H1 (cell line): ENCODE measurements at regions not wholly inside any gene's neighbourhood (a gene's known extent, or its start where the extent isn't known, plus 50 kb on each side); places are given as distances from the start of the nearest gene placed in this dataset.

ENCODE experiments used
- CTCF ChIA-PET: fragments of 300-600 bp; sonication (Branson Sonifier 250); formaldehyde crosslinking; loops from one replicate; lab custom pipeline; 2021; ENCODE audit not compliant: partially characterized antibody; lab: Charles Lee
- POLR2A ChIA-PET: fragments of 300-600 bp; sonication (Branson Sonifier 250); formaldehyde crosslinking; loops from one replicate; lab custom pipeline; 2021; ENCODE audit warnings: inconsistent platforms; ENCODE audit not compliant: partially characterized antibody; lab: Charles Lee
- DNase-seq, 2 experiments: peaks; one replicate each; pipeline versions ENCODE4 v3.0.0 to v3.0.0-alpha.2; 2010 to 2022; ENCODE audit warnings: low spot score in 2 of 2, low read depth in 1 of 2, mixed read lengths in 1 of 2
- FAIRE-seq: peaks from 2 replicates; lab custom pipeline; 2011; peaks lifted over from hg19 to GRCh38; lab: Jason Lieb, UNC
- H2AFZ ChIP-seq: 2 replicates; pipeline ENCODE4 v1.8.1; 2012; ENCODE audit warnings: low read length, inconsistent platforms
- H2AK5ac ChIP-seq: 2 replicates; pipeline ENCODE4 v1.6.1; 2013; ENCODE audit warnings: low read depth, low read length
- H2BK120ac ChIP-seq: replicated peaks from 2 replicates; pipeline ENCODE3; 2013; ENCODE audit warnings: low read depth, low read length, inconsistent platforms
- H2BK12ac ChIP-seq: 2 replicates; pipeline ENCODE4 v1.6.1; 2013; ENCODE audit warnings: low read depth, low read length
- H2BK15ac ChIP-seq: 2 replicates; pipeline ENCODE4 v1.6.1; 2013; ENCODE audit warnings: low read length
- H2BK20ac ChIP-seq: 2 replicates; pipeline ENCODE4 v1.6.1; 2013; ENCODE audit warnings: low read length
- H2BK5ac ChIP-seq: 2 replicates; pipeline ENCODE4 v1.6.1; 2013; ENCODE audit warnings: low read depth, low read length
- H3K14ac ChIP-seq: 2 replicates; pipeline ENCODE4 v1.6.1; 2013; ENCODE audit warnings: inconsistent platforms; ENCODE audit not compliant: insufficient read length
- H3K18ac ChIP-seq: 2 replicates; pipeline ENCODE4 v1.6.1; 2013; ENCODE audit warnings: low read length; ENCODE audit errors: extremely low read depth
- H3K23ac ChIP-seq: 2 replicates; pipeline ENCODE4 v1.6.1; 2013; ENCODE audit warnings: inconsistent platforms; ENCODE audit not compliant: insufficient read length
- H3K23me2 ChIP-seq: 2 replicates; pipeline ENCODE4 v1.6.1; 2013; ENCODE audit warnings: low read depth, low read length
- H3K27ac ChIP-seq: 2 replicates; pipeline ENCODE4 v1.6.1; 2011; ENCODE audit warnings: low read depth, low read length, inconsistent platforms
- H3K27me3 ChIP-seq, 4 experiments: replicated peaks in 1 of 4; 1 replicate in 1 of 4; 2 replicates in 3 of 4; pipeline versions ENCODE4 v1.6.1 to v1.8.1; 2011 to 2013; ENCODE audit warnings: low read length in 3 of 4, mild to moderate bottlenecking in 3 of 4, inconsistent platforms in 2 of 4, mixed read lengths in 2 of 4, moderate library complexity in 1 of 4; ENCODE audit not compliant: control insufficient read depth in 3 of 4, insufficient read depth in 3 of 4; ENCODE audit errors: extremely low read depth in 1 of 4
- H3K36me3 ChIP-seq, 4 experiments: 2 replicates each; pipeline versions ENCODE4 v1.6.1 to v1.8.1; 2011 to 2013; ENCODE audit warnings: mild to moderate bottlenecking in 4 of 4, low read length in 3 of 4, moderate library complexity in 2 of 4, control low read depth in 1 of 4, inconsistent platforms in 1 of 4; ENCODE audit not compliant: insufficient read depth in 4 of 4, control insufficient read depth in 2 of 4
- H3K4ac ChIP-seq: replicated peaks from 2 replicates; pipeline ENCODE3; 2013; ENCODE audit warnings: low read length, low read depth, mixed read lengths, inconsistent platforms; ENCODE audit not compliant: insufficient read length
- H3K4me1 ChIP-seq, 4 experiments: replicated peaks in 1 of 4; 1 replicate in 1 of 4; 2 replicates in 3 of 4; pipeline versions ENCODE4 v1.6.1 to v1.8.1; 2011 to 2013; ENCODE audit warnings: low read length in 3 of 4, inconsistent platforms in 2 of 4, mixed read lengths in 1 of 4; ENCODE audit not compliant: insufficient read depth in 4 of 4, control insufficient read depth in 3 of 4
- H3K4me2 ChIP-seq, 2 experiments: 2 replicates each; pipeline versions ENCODE4 v1.6.1 to v1.8.1; 2011 to 2013; ENCODE audit warnings: low read depth in 2 of 2, low read length in 2 of 2, control low read depth in 1 of 2, inconsistent platforms in 1 of 2, mild to moderate bottlenecking in 1 of 2; ENCODE audit not compliant: insufficient read depth in 1 of 2
- H3K4me3 ChIP-seq, 4 experiments: fragments of 200-600, 300-600 bp in 1 of 4; sonication (generic), shearing (Covaris generic), sonication (Bioruptor Twin) in 1 of 4; 2 replicates each; pipeline versions ENCODE4 v1.5.1 to v1.8.1; 2011 to 2016; ENCODE audit warnings: low read length in 4 of 4, low read depth in 3 of 4, control low read depth in 2 of 4, inconsistent platforms in 2 of 4, mild to moderate bottlenecking in 2 of 4, mixed read lengths in 1 of 4, moderate library complexity in 1 of 4; ENCODE audit not compliant: insufficient read depth in 2 of 4; ENCODE audit errors: extremely low read depth in 1 of 4
- H3K56ac ChIP-seq: replicated peaks from 2 replicates; pipeline ENCODE3; 2013; ENCODE audit warnings: low read depth, mild to moderate bottlenecking, mixed read lengths, low read length, inconsistent platforms; ENCODE audit not compliant: insufficient read length
- H3K79me1 ChIP-seq: 2 replicates; pipeline ENCODE4 v1.6.1; 2013; ENCODE audit warnings: low read depth, low read length, control low read depth
- H3K79me2 ChIP-seq, 2 experiments: 2 replicates each; pipeline versions ENCODE4 v1.6.1 to v1.8.1; 2012 to 2013; ENCODE audit warnings: low read length in 2 of 2, mild to moderate bottlenecking in 2 of 2, inconsistent platforms in 1 of 2; ENCODE audit not compliant: insufficient read depth in 2 of 2, control insufficient read depth in 1 of 2
- H3K9ac ChIP-seq, 4 experiments: replicated peaks in 1 of 4; 1 replicate in 1 of 4; 2 replicates in 3 of 4; pipeline versions ENCODE4 v1.6.1 to v1.8.1; 2011 to 2013; ENCODE audit warnings: low read depth in 3 of 4, low read length in 3 of 4, control low read depth in 2 of 4, mild to moderate bottlenecking in 2 of 4, moderate library complexity in 2 of 4, inconsistent platforms in 1 of 4; ENCODE audit errors: extremely low read depth in 1 of 4
- H3K9me3 ChIP-seq, 2 experiments: 2 replicates each; pipeline versions ENCODE4 v1.6.1 to v1.8.1; 2012 to 2013; ENCODE audit warnings: mild to moderate bottlenecking in 2 of 2, moderate library complexity in 2 of 2, control low read depth in 1 of 2, inconsistent platforms in 1 of 2, low read depth in 1 of 2, low read length in 1 of 2, mixed read lengths in 1 of 2; ENCODE audit not compliant: insufficient read depth in 2 of 2
- H4K20me1 ChIP-seq, 2 experiments: replicated peaks in 1 of 2; 2 replicates each; pipeline versions ENCODE3 to v1.8.1; 2011 to 2013; ENCODE audit warnings: inconsistent platforms in 2 of 2, low read length in 2 of 2, mild to moderate bottlenecking in 1 of 2; ENCODE audit not compliant: insufficient read depth in 2 of 2, control insufficient read depth in 1 of 2
- H4K5ac ChIP-seq: 2 replicates; pipeline ENCODE4 v1.6.1; 2013; ENCODE audit warnings: low read length, low read depth, mixed read lengths, inconsistent platforms; ENCODE audit not compliant: insufficient read length
- H4K8ac ChIP-seq: 2 replicates; pipeline ENCODE4 v1.8.0; 2013; ENCODE audit warnings: mild to moderate bottlenecking, moderate library complexity, low read length, inconsistent platforms; ENCODE audit not compliant: insufficient read depth; ENCODE audit errors: extremely low read depth
- H4K91ac ChIP-seq: replicated peaks from 2 replicates; pipeline ENCODE3; 2013; ENCODE audit warnings: low read length, mixed read lengths, inconsistent platforms; ENCODE audit not compliant: insufficient read length
- ATF2 ChIP-seq: IDR thresholded peaks from 2 replicates; pipeline ENCODE4 v1.6.1; 2012; ENCODE audit warnings: low read length, inconsistent platforms
- CEBPB ChIP-seq: IDR thresholded peaks from 2 replicates; pipeline ENCODE4 v1.6.1; 2012; ENCODE audit warnings: low read depth, low read length
- CTCF ChIP-seq, 3 experiments: IDR thresholded peaks; 1 replicate in 2 of 3; 2 replicates in 1 of 3; pipeline versions ENCODE4 v1.5.1 to v1.6.1; 2011; ENCODE audit warnings: low read length in 3 of 3, mild to moderate bottlenecking in 3 of 3, inconsistent platforms in 2 of 3, low read depth in 1 of 3, moderate library complexity in 1 of 3; ENCODE audit not compliant: insufficient read depth in 1 of 3; ENCODE audit errors: control extremely low read depth in 1 of 3
- POLR2A ChIP-seq, 2 experiments: IDR thresholded peaks; 1 replicate in 1 of 2; 2 replicates in 1 of 2; pipeline ENCODE4 v1.6.1; 2011; ENCODE audit warnings: low read depth in 2 of 2, low read length in 2 of 2, mild to moderate bottlenecking in 2 of 2; ENCODE audit errors: control extremely low read depth in 1 of 2
- RFX5 ChIP-seq: IDR thresholded peaks from 2 replicates; pipeline ENCODE4 v1.6.1; 2011; ENCODE audit warnings: low read depth, low read length, improper control_type of control experiment, borderline replicate concordance
- RNF2 ChIP-seq: fragments of 200-900, 300-1000 bp; sonication (generic); IDR thresholded peaks from 2 replicates; pipeline ENCODE4 v1.7.1; 2016; ENCODE audit warnings: borderline replicate concordance, low read depth, mild to moderate bottlenecking, antibody characterized with exemption, low read length; ENCODE audit not compliant: poor library complexity, severe bottlenecking; ENCODE audit errors: missing control alignments
- SP4 ChIP-seq: IDR thresholded peaks from 2 replicates; pipeline ENCODE4 v1.6.1; 2012; ENCODE audit warnings: low read length, inconsistent platforms
- TAF7 ChIP-seq: optimal IDR thresholded peaks from 2 replicates; pipeline ENCODE3; 2011; ENCODE audit warnings: low read depth, mild to moderate bottlenecking, inconsistent platforms, low read length, moderate library complexity, borderline replicate concordance
- TBP ChIP-seq: IDR thresholded peaks from 2 replicates; pipeline ENCODE4 v1.6.1; 2011; ENCODE audit warnings: low read depth, low read length, improper control_type of control experiment
- WGBS, 2 experiments: shearing (Covaris generic) in 1 of 2; methylation state at CpG; one replicate each; pipeline versions ENCODE4 v1.1.6 to v1.1.7; 2013 to 2015; ENCODE audit warnings: low lambda C conversion rate in 2 of 2, mixed read lengths in 2 of 2, inconsistent platforms in 1 of 2, low coverage in 1 of 2, missing lambda C conversion rate in 1 of 2; ENCODE audit not compliant: insufficient replicate concordance in 2 of 2, insufficient coverage in 1 of 2, insufficient read length in 1 of 2; ENCODE audit errors: extremely low coverage in 1 of 2, missing lambda C conversion rate in 1 of 2; 5-methylcytosine and 5-hydroxymethylcytosine counted together

GRCh38 chr10:60555700-60556099 is 166.0 kb upstream of the ANK3 start:
- Histone ChIP-seq H3K14ac (no peak overlapping the region), H4K5ac (no peak overlapping the region), H2AFZ (no peak overlapping the region), H3K9me3 (peaks cover 6 to 7% of the 10 kb centered on the region in 2 experiments; a peak in 2 of 4 replicates), H3K36me3 (no peaks in the 10 kb centered on the region), H2AK5ac (no peak overlapping the region), H2BK12ac (no peak overlapping the region), H2BK20ac (no peak overlapping the region), H2BK15ac (no peak overlapping the region), H3K27me3 (no peaks in the 10 kb centered on the region), H3K4me2 (no peak overlapping the region), H3K23ac (no peak overlapping the region), H4K8ac (no peak overlapping the region), H3K4me1 (no peaks in the 10 kb centered on the region), H3K56ac (no peak overlapping the region), H4K91ac (no peak overlapping the region), H3K4ac (no peak overlapping the region), H4K20me1 (no peaks in the 10 kb centered on the region), H3K4me3 (no peak overlapping the region), H3K18ac (no peak overlapping the region), H2BK120ac (no peak overlapping the region), H3K23me2 (no peaks in the 10 kb centered on the region), H3K79me2 (no peaks in the 10 kb centered on the region), H2BK5ac (no peak overlapping the region), H3K9ac (no peak overlapping the region), H3K79me1 (no peaks in the 10 kb centered on the region), H3K27ac (no peak overlapping the region)
- FAIRE-seq (no peak), DNase-seq (no peak)
- ChIA-PET CTCF (interaction anchor here (0.6 kb wide), 1 partner anchor 347 kb away, joined by 4 read pairs; no protein-coding TSS in a partner anchor), POLR2A (no interaction called here)
- WGBS, 2 experiments: 93% methylated on average over 5 of the region's 5 CpGs; no CpG with 5 or more reads in 1 of the 2 experiments
- no peak for TF ChIP-seq TAF7
- no peak for TF ChIP-seq POLR2A (IDR thresholded peaks at IDR 0.05; ENCODE audit: control extremely low read depth in 1 of 2, low read depth in 2 of 2, low read length in 2 of 2)
- no peak for TF ChIP-seq RFX5
- TF ChIP-seq RNF2: no peak
- no peak for TF ChIP-seq ATF2
- no peak for TF ChIP-seq CTCF (IDR thresholded peaks at IDR 0.05; ENCODE audit: control extremely low read depth in 1 of 3, insufficient read depth in 1 of 3, low read depth in 1 of 3, low read length in 3 of 3)
- TF ChIP-seq TBP: no peak
- TF ChIP-seq CEBPB: no peak
- TF ChIP-seq SP4: no peak
